ENCODE measurements at regions not wholly inside any gene's neighbourhood (a gene's known extent, or its start where the extent isn't known, plus 50 kb on each side); places are given as distances from the start of the nearest gene placed in this dataset.

- Histone ChIP-seq H3K9ac (ENCODE audit: insufficient read depth, low read depth, low read length) (no peak overlapping the region), H3K27me3 (ENCODE audit: control insufficient read depth in 1 of 2, insufficient read depth in 2 of 2, low read length in 2 of 2) (no peaks in the 10 kb centered on the region), H2AFZ (ENCODE audit: low read length) (no peak overlapping the region), H3K4me2 (ENCODE audit: low read depth, low read length) (no peak overlapping the region), H3K79me2 (ENCODE audit: insufficient read depth, low read length) (no peaks in the 10 kb centered on the region), H3K27ac (ENCODE audit: extremely low read length, insufficient read depth, low read length) (no peak overlapping the region), H3K4me1 (ENCODE audit: insufficient read depth, low read length) (no peaks in the 10 kb centered on the region), H3K4me3 (replicated peaks in 1 of 3; ENCODE audit: insufficient read depth in 1 of 3, low read depth in 2 of 3, low read length in 3 of 3) (no peak overlapping the region), H3K36me3 (replicated peaks in 1 of 2; ENCODE audit: control insufficient read depth in 1 of 2, insufficient read depth in 2 of 2, low read length in 2 of 2) (no peaks in the 10 kb centered on the region), H3K9me3 (ENCODE audit: low read length) (no peaks in the 10 kb centered on the region; the same call in 1 of the 2 replicates), H4K20me1 (ENCODE audit: insufficient read depth, low read length) (no peaks in the 10 kb centered on the region)
- ChIA-PET CTCF (ENCODE audit: low intra/inter-chr PET ratio, low total read pairs) (no interaction called here), POLR2A (no interaction called here)
- FAIRE-seq: no peak
- intact Hi-C loops (cut with micrococcal nuclease; ENCODE audit: unreplicated experiment) (no loop called here), in situ Hi-C loops (cut with HindIII; ENCODE audit: extremely low pct_ligation_motif_present, low pct_unique_long_range_greater_than_20kb) (no loop called here)
- ATAC-seq: no peak
- 0% methylated on average over 2 of the region's 2 CpGs for WGBS (ENCODE audit: low lambda C conversion rate)
- TF ChIP-seq ZNF800 (CRISPR knock-in tag; IDR thresholded peaks at IDR 0.05) (no peak), CEBPG (CRISPR knock-in tag; IDR thresholded peaks at IDR 0.05) (peak; percentile 17; the same call in 1 of the 2 replicates)
- BruUV-seq (replicated peaks): no TSS peak
- no peak for DNase-seq (ENCODE audit: low spot score)
Measured at GRCh38 chr5:167442922-167443321, 848.5 kb upstream of the WWC1 start.

GRCh38 chr5:167447466-167448375 is 843.7 kb upstream of the WWC1 start:
- Histone ChIP-seq H3K4me1 (ENCODE audit: insufficient read depth, low read length) (no peaks in the 10 kb centered on the region), H4K20me1 (ENCODE audit: insufficient read depth, low read length) (no peaks in the 10 kb centered on the region), H3K36me3 (replicated peaks in 1 of 2; ENCODE audit: control insufficient read depth in 1 of 2, insufficient read depth in 2 of 2, low read length in 2 of 2) (no peaks in the 10 kb centered on the region), H2AFZ (ENCODE audit: low read length) (no peak overlapping the region), H3K27ac (ENCODE audit: extremely low read length, insufficient read depth, low read length) (no peak overlapping the region), H3K9ac (ENCODE audit: insufficient read depth, low read depth, low read length) (no peak overlapping the region), H3K9me3 (ENCODE audit: low read length) (no peaks in the 10 kb centered on the region), H3K4me2 (ENCODE audit: low read depth, low read length) (no peak overlapping the region), H3K4me3 (replicated peaks in 1 of 3; ENCODE audit: insufficient read depth in 1 of 3, low read depth in 2 of 3, low read length in 3 of 3) (no peak overlapping the region), H3K79me2 (ENCODE audit: insufficient read depth, low read length) (no peaks in the 10 kb centered on the region), H3K27me3 (ENCODE audit: control insufficient read depth in 1 of 2, insufficient read depth in 2 of 2, low read length in 2 of 2) (no peaks in the 10 kb centered on the region)
- intact Hi-C loops (cut with micrococcal nuclease; ENCODE audit: unreplicated experiment): no loop called here
- POLR2A ChIA-PET: no interaction called here
- no TSS peak for BruUV-seq (replicated peaks)
- FAIRE-seq (no peak), ATAC-seq (no peak), DNase-seq (ENCODE audit: low spot score) (no peak)
- in situ Hi-C loops (cut with HindIII; ENCODE audit: extremely low pct_ligation_motif_present, low pct_unique_long_range_greater_than_20kb): no loop called here
- CTCF ChIA-PET (ENCODE audit: low intra/inter-chr PET ratio, low total read pairs): no interaction called here
- 23% methylated on average over 8 of the region's 8 CpGs for WGBS (ENCODE audit: low lambda C conversion rate)
- TF ChIP-seq HNF1A (IDR thresholded peaks at IDR 0.05; ENCODE audit: low read depth) (no peak), HNF1A (CRISPR knock-in tag; IDR thresholded peaks at IDR 0.05; ENCODE audit: borderline replicate concordance) (no peak), ZBTB49 (CRISPR knock-in tag; IDR thresholded peaks at IDR 0.05; ENCODE audit: borderline replicate concordance) (no peak), KDM4B (CRISPR knock-in tag; IDR thresholded peaks at IDR 0.05) (no peak), DBP (CRISPR knock-in tag; IDR thresholded peaks at IDR 0.05; ENCODE audit: not compliant biosample characterization) (no peak)
